ENCODE measurements at regions not wholly inside any gene's neighbourhood (a gene's known extent, or its start where the extent isn't known, plus 50 kb on each side); places are given as distances from the start of the nearest gene placed in this dataset.

GRCh38 chr12:103100257-103100831, 142.9 kb downstream of the ASCL1 start:
- Histone ChIP-seq H2AFZ (ENCODE audit: low read depth, low read length) (no peak overlapping the region), H3K4me2 (ENCODE audit: insufficient read depth, low read length) (no peak overlapping the region), H3K4me3 (no peak overlapping the region), H3K4me1 (replicated peaks in 1 of 2; ENCODE audit: control insufficient read depth in 2 of 2, insufficient read depth in 2 of 2, low read length in 2 of 2) (no peaks in the 10 kb centered on the region), H3K9me1 (ENCODE audit: control insufficient read depth, insufficient read depth, low read length) (no peaks in the 10 kb centered on the region), H3K36me3 (ENCODE audit: control insufficient read depth, insufficient read depth, low read length) (no peaks in the 10 kb centered on the region), H4K20me1 (replicated peaks; ENCODE audit: control insufficient read depth, insufficient read depth, low read length) (no peaks in the 10 kb centered on the region), H3K9me3 (replicated peaks; ENCODE audit: control insufficient read depth, insufficient read depth, low read depth, low read length) (no peaks in the 10 kb centered on the region), H3K27me3 (ENCODE audit: control insufficient read depth in 2 of 2, insufficient read depth in 2 of 2, low read length in 2 of 2) (no peaks in the 10 kb centered on the region), H3K79me2 (ENCODE audit: control insufficient read depth, insufficient read depth, low read length) (no peaks in the 10 kb centered on the region), H3K9ac (ENCODE audit: insufficient read depth in 1 of 2, low read depth in 2 of 2, low read length in 2 of 2) (no peak overlapping the region), H3K27ac (ENCODE audit: extremely low read depth, low read depth, low read length) (no peak overlapping the region)
- DNase-seq (ENCODE audit: extremely low read depth in 1 of 4, low spot score in 3 of 4) (no peak), ATAC-seq (no peak), FAIRE-seq (no peak)
- in situ Hi-C loops (cut with MboI), result no loop called here
- intact Hi-C loops (cut with micrococcal nuclease), result no loop called here
- no TSS peak for BruUV-seq (replicated peaks)
- 0% methylated on average over 11 of the region's 11 CpGs for WGBS (ENCODE audit: insufficient coverage, low coverage, missing lambda C conversion rate)
- CTCF ChIA-PET (ENCODE audit: low intra/inter-chr PET ratio), result no interaction called here
- POLR2A ChIA-PET, result interaction anchor here (0.6 kb wide), 1 partner anchor 1124 kb away, joined by 4 read pairs; no protein-coding TSS in a partner anchor
- TF ChIP-seq MLX (CRISPR knock-in tag; conservative IDR thresholded peaks at IDR 0.05) (no peak), CXXC5 (CRISPR knock-in tag; IDR thresholded peaks at IDR 0.05) (no peak), ZHX1 (conservative IDR thresholded peaks at IDR 0.05; ENCODE audit: low read length) (no peak), PCBP2 (IDR thresholded peaks at IDR 0.05; ENCODE audit: low read depth, low read length, poor library complexity, severe bottlenecking) (no peak), POLR2AphosphoS5 (IDR thresholded peaks at IDR 0.05; ENCODE audit: control insufficient read depth, insufficient read depth, low read depth, low read length) (no peak), TAF1 (IDR thresholded peaks at IDR 0.05; ENCODE audit: control insufficient read depth, extremely low read depth, insufficient read depth, low read length, severe bottlenecking) (no peak), POLR2G (IDR thresholded peaks at IDR 0.05; ENCODE audit: low read depth, low read length) (no peak), ATF3 (IDR thresholded peaks at IDR 0.05) (no peak), ATF3 (CRISPR knock-in tag; conservative IDR thresholded peaks at IDR 0.05) (no peak), ZNF354B (CRISPR knock-in tag; IDR thresholded peaks at IDR 0.05) (no peak), CHD4 (IDR thresholded peaks at IDR 0.05; ENCODE audit: insufficient read depth, insufficient replicate concordance, low read depth, low read length, poor library complexity, severe bottlenecking) (no peak), FOXA1 (IDR thresholded peaks at IDR 0.05; ENCODE audit: borderline replicate concordance) (no peak), NCOA1 (IDR thresholded peaks at IDR 0.05; ENCODE audit: low read depth) (no peak), TRIM24 (IDR thresholded peaks at IDR 0.05) (no peak), TCF3 (CRISPR knock-in tag; IDR thresholded peaks at IDR 0.05) (no peak), E2F6 (IDR thresholded peaks at IDR 0.05; ENCODE audit: borderline replicate concordance in 1 of 2, extremely low read depth in 1 of 2, insufficient read depth in 1 of 2, insufficient read length in 1 of 2, low read depth in 1 of 2, low read length in 1 of 2, poor library complexity in 1 of 2, severe bottlenecking in 1 of 2) (no peak)
